GM23338 (cell line): ENCODE measurements at regions not wholly inside any gene's neighbourhood (a gene's known extent, or its start where the extent isn't known, plus 50 kb on each side); places are given as distances from the start of the nearest gene placed in this dataset.

Source experiments
- ATAC-seq: fragments of 200-7000 bp; cut with Tn5 transposase; 3 replicates; pipeline ENCODE4 v1.9.1; 2020
- DNase-seq: peaks from one replicate; pipeline ENCODE4 v3.0.0-alpha.2; 2015; ENCODE audit warnings: low spot score
- H2AFZ ChIP-seq: fragments of 200-600 bp; sonication (generic); 2 replicates; pipeline ENCODE4 v1.8.0; 2016; ENCODE audit warnings: antibody characterized with exemption, mild to moderate bottlenecking, moderate library complexity
- H3F3A ChIP-seq: fragments of 200-600 bp; sonication (generic); replicated peaks from 2 replicates; pipeline ENCODE4 v1.8.0; 2017; ENCODE audit warnings: antibody characterized with exemption, mixed run types, low read depth
- H3K27ac ChIP-seq: fragments of 200-600 bp; sonication (generic); 2 replicates; pipeline ENCODE4 v1.6.1; 2016; ENCODE audit warnings: low read depth
- H3K27me3 ChIP-seq: fragments of 200-600 bp; sonication (generic); 2 replicates; pipeline ENCODE4 v1.8.0; 2016; ENCODE audit warnings: mild to moderate bottlenecking, mixed run types, moderate library complexity; ENCODE audit not compliant: insufficient read depth
- H3K36me3 ChIP-seq: fragments of 200-600 bp; sonication (generic); 2 replicates; pipeline ENCODE4 v1.8.0; 2016; ENCODE audit warnings: mild to moderate bottlenecking; ENCODE audit not compliant: insufficient read depth
- H3K4me1 ChIP-seq: fragments of 200-600 bp; sonication (generic); 2 replicates; pipeline ENCODE4 v1.8.0; 2016; ENCODE audit warnings: mild to moderate bottlenecking, moderate library complexity; ENCODE audit not compliant: insufficient read depth
- H3K4me2 ChIP-seq: fragments of 200-600 bp; sonication (generic); 2 replicates; pipeline ENCODE4 v1.7.1; 2017; ENCODE audit warnings: mixed run types
- H3K4me3 ChIP-seq: fragments of 200-600 bp; sonication (generic); 2 replicates; pipeline ENCODE4 v1.6.1; 2016; ENCODE audit warnings: mixed run types
- H3K79me2 ChIP-seq: fragments of 200-600 bp; sonication (generic); replicated peaks from 2 replicates; pipeline ENCODE4 v1.8.0; 2017; ENCODE audit warnings: mild to moderate bottlenecking; ENCODE audit not compliant: insufficient read depth
- H3K9me2 ChIP-seq: fragments of 200-600 bp; sonication (generic); 2 replicates; pipeline ENCODE4 v1.8.0; 2017; ENCODE audit not compliant: insufficient read depth
- H4K20me1 ChIP-seq: fragments of 200-600 bp; sonication (generic); replicated peaks from 2 replicates; pipeline ENCODE4 v1.8.0; 2017; ENCODE audit warnings: mild to moderate bottlenecking; ENCODE audit not compliant: insufficient read depth
- H3K27ac Mint-ChIP-seq: 2 replicates; pipeline ENCODE4 v1.8.0; 2020; ENCODE audit warnings: inconsistent platforms, mild to moderate bottlenecking, moderate library complexity, mixed read lengths
- H3K27me3 Mint-ChIP-seq: 3 replicates; pipeline ENCODE4 v1.8.0; 2022; ENCODE audit warnings: low read depth, mild to moderate bottlenecking, moderate library complexity, mixed read lengths, inconsistent platforms; ENCODE audit not compliant: insufficient read depth, poor library complexity
- H3K36me3 Mint-ChIP-seq: 3 replicates; pipeline ENCODE4 v1.8.0; 2021; ENCODE audit warnings: low read depth, mild to moderate bottlenecking, inconsistent platforms, moderate library complexity, mixed read lengths
- H3K4me1 Mint-ChIP-seq: 3 replicates; pipeline ENCODE4 v1.8.0; 2020; ENCODE audit warnings: mild to moderate bottlenecking, inconsistent platforms, mixed read lengths
- H3K4me3 Mint-ChIP-seq: 3 replicates; pipeline ENCODE4 v1.8.0; 2021; ENCODE audit warnings: moderate library complexity, mild to moderate bottlenecking, inconsistent platforms, mixed read lengths
- H3K9me3 Mint-ChIP-seq: 3 replicates; pipeline ENCODE4 v1.8.0; 2020; ENCODE audit warnings: moderate library complexity, mild to moderate bottlenecking, inconsistent platforms, mixed read lengths
- CREB1 ChIP-seq: fragments of 250-450 bp; sonication (Bioruptor Pico); IDR thresholded peaks from 2 replicates; pipeline ENCODE4 v1.5.0; 2020; ENCODE audit warnings: low read depth, mild to moderate bottlenecking, moderate library complexity
- CTCF ChIP-seq, 2 experiments: fragments of 200-600 bp in 1 of 2; sonication (generic) in 1 of 2; conservative IDR thresholded peaks; 2 replicates each; pipeline versions ENCODE4 v1.5.1 to v1.6.1; 2016 to 2017; ENCODE audit warnings: antibody characterized with exemption in 2 of 2, low read depth in 2 of 2, mild to moderate bottlenecking in 2 of 2, moderate library complexity in 1 of 2
- ETS1 ChIP-seq: IDR thresholded peaks from 2 replicates; pipeline ENCODE4 v1.6.1; 2016; ENCODE audit warnings: antibody characterized with exemption
- EZH2 ChIP-seq: fragments of 200-600 bp; sonication (generic); IDR thresholded peaks from one replicate; pipeline ENCODE4 v1.8.0; 2017; ENCODE audit warnings: antibody characterized with exemption, mild to moderate bottlenecking, low read depth; ENCODE audit not compliant: unreplicated experiment
- EZH2phosphoT487 ChIP-seq: fragments of 200-600 bp; sonication (generic); IDR thresholded peaks from one replicate; pipeline ENCODE4 v1.8.1; 2018; ENCODE audit warnings: antibody characterized with exemption; ENCODE audit not compliant: unreplicated experiment
- JUNB ChIP-seq: IDR thresholded peaks from one replicate; pipeline ENCODE4 v1.6.1; 2016; ENCODE audit warnings: antibody characterized with exemption; ENCODE audit not compliant: unreplicated experiment
- NANOG ChIP-seq: IDR thresholded peaks from 2 replicates; pipeline ENCODE4 v1.6.1; 2016; ENCODE audit warnings: antibody characterized with exemption, borderline replicate concordance
- POLR2AphosphoS5 ChIP-seq: IDR thresholded peaks from 2 replicates; pipeline ENCODE4 v1.6.1; 2016; ENCODE audit warnings: antibody characterized with exemption, low read depth
- STAT1 ChIP-seq: IDR thresholded peaks from one replicate; pipeline ENCODE4 v1.6.1; 2016; ENCODE audit warnings: antibody characterized with exemption; ENCODE audit not compliant: unreplicated experiment
- ZNF114 ChIP-seq: fragments of 250-450 bp; sonication (Bioruptor Pico); IDR thresholded peaks from 2 replicates; pipeline ENCODE4 v1.5.0; 2020; ENCODE audit warnings: mild to moderate bottlenecking, moderate library complexity
- ZNF331 ChIP-seq: fragments of 250-450 bp; sonication (Bioruptor Pico); IDR thresholded peaks from 2 replicates; pipeline ENCODE4 v1.5.0; 2020; ENCODE audit warnings: low read depth, mild to moderate bottlenecking, moderate library complexity
- ZNF462 ChIP-seq: fragments of 250-450 bp; sonication (Bioruptor Pico); IDR thresholded peaks from 2 replicates; pipeline ENCODE4 v1.5.0; 2020; ENCODE audit warnings: mild to moderate bottlenecking, moderate library complexity

GRCh38 chr9:79007701-79008483 lies 563.9 kb upstream of the TLE4 start (continued):
- TF ChIP-seq ZNF462 (CRISPR knock-in tag), result no peak
- no peak for TF ChIP-seq JUNB
- no peak for TF ChIP-seq EZH2
- no peak for TF ChIP-seq ZNF114 (CRISPR knock-in tag)

- Mint-ChIP-seq H3K9me3 (no peaks in the 10 kb centered on the region; the same call in 2 of the 3 replicates), H3K4me3 (no peak overlapping the region), H3K36me3 (no peaks in the 10 kb centered on the region), H3K27ac (no peak overlapping the region), H3K27me3 (no peaks in the 10 kb centered on the region), H3K4me1 (peaks cover 2% of the 10 kb centered on the region; the same call in 2 of the 3 replicates)
- Histone ChIP-seq H3F3A (no peaks in the 10 kb centered on the region), H3K4me3 (no peak overlapping the region), H2AFZ (no peak overlapping the region), H4K20me1 (no peaks in the 10 kb centered on the region), H3K4me2 (no peak overlapping the region), H3K27ac (no peak overlapping the region), H3K79me2 (no peaks in the 10 kb centered on the region), H3K4me1 (no peaks in the 10 kb centered on the region), H3K27me3 (no peaks in the 10 kb centered on the region), H3K36me3 (no peaks in the 10 kb centered on the region), H3K9me2 (peaks cover 4% of the 10 kb centered on the region; the same call in 1 of the 2 replicates)
- DNase-seq, result no peak
- no peak for ATAC-seq
- TF ChIP-seq JUNB (no peak), NANOG (no peak), ZNF114 (CRISPR knock-in tag) (no peak), CTCF (conservative IDR thresholded peaks at IDR 0.05; ENCODE audit: low read depth in 2 of 2) (no peak), CREB1 (CRISPR knock-in tag) (no peak), EZH2 (no peak), POLR2AphosphoS5 (no peak), ZNF331 (CRISPR knock-in tag) (no peak), EZH2phosphoT487 (no peak), ETS1 (no peak), STAT1 (no peak)
These were observed 562.8 kb upstream of the TLE4 start for GRCh38 chr9:79008916-79009315.
